Uterus (tissue), 3 donors: ENCODE measurements at regions not wholly inside any gene's neighbourhood (a gene's known extent, or its start where the extent isn't known, plus 50 kb on each side); places are given as distances from the start of the nearest gene placed in this dataset.

Experiments used
- DNase-seq, 2 donors: peaks; one replicate each; pipeline ENCODE4 v3.0.0-alpha.2; 2019 to 2020
- H3K27ac ChIP-seq, 2 donors: fragments of 200-600 bp; sonication (generic); 1 replicate in 1 of 2; 2 replicates in 1 of 2; pipeline ENCODE4 v1.5.1; 2016 to 2018
- H3K27me3 ChIP-seq, 2 donors: fragments of 200-600 bp; sonication (generic); one replicate each; pipeline ENCODE4 v1.5.1; 2018 to 2019; ENCODE audit warnings: control low read depth in 1 of 2
- H3K36me3 ChIP-seq, 2 donors: fragments of 200-600 bp; sonication (generic); one replicate each; pipeline ENCODE4 v1.5.1; 2019; ENCODE audit warnings: control low read depth in 1 of 2
- H3K4me1 ChIP-seq, 2 donors: fragments of 200-600 bp; sonication (generic); one replicate each; pipeline ENCODE4 v1.5.1; 2018 to 2019; ENCODE audit warnings: control low read depth in 1 of 2
- H3K4me3 ChIP-seq, 2 donors: fragments of 200-600 bp; sonication (generic); 1 replicate in 1 of 2; 2 replicates in 1 of 2; pipeline ENCODE4 v1.5.1; 2018 to 2019; ENCODE audit warnings: mild to moderate bottlenecking in 1 of 2
- H3K9me3 ChIP-seq, 2 donors: fragments of 200-600 bp; sonication (generic); one replicate each; pipeline ENCODE4 v1.5.1; 2019; ENCODE audit warnings: control low read depth in 1 of 2
- POLR2A ChIP-seq, 2 donors: fragments of 450-650 bp; IDR thresholded peaks; one replicate each; pipeline ENCODE4 v1.6.1; 2016; ENCODE audit warnings: antibody characterized with exemption in 2 of 2, mild to moderate bottlenecking in 1 of 2, moderate library complexity in 1 of 2
- intact Hi-C: fragments of 100-400 bp; cut with DNase I; formaldehyde crosslinking; loops from one replicate; pipeline ENCODE4 v1.15.1; 2023; ENCODE audit warnings: low total_unique reads
- TF ChIP-seq, protein P1 (sequence below), 4 experiments: fragments of 200-600 bp in 2 of 4; fragments of 450-650 bp in 2 of 4; sonication (generic) in 2 of 4; IDR thresholded peaks; one replicate each; pipeline ENCODE4 v1.5.1; 2016 to 2019; ENCODE audit warnings: antibody characterized with exemption in 4 of 4, mild to moderate bottlenecking in 2 of 4, moderate library complexity in 1 of 4
- donor health status: DM: yes; HTN: yes; CAD: no.

DNA sequence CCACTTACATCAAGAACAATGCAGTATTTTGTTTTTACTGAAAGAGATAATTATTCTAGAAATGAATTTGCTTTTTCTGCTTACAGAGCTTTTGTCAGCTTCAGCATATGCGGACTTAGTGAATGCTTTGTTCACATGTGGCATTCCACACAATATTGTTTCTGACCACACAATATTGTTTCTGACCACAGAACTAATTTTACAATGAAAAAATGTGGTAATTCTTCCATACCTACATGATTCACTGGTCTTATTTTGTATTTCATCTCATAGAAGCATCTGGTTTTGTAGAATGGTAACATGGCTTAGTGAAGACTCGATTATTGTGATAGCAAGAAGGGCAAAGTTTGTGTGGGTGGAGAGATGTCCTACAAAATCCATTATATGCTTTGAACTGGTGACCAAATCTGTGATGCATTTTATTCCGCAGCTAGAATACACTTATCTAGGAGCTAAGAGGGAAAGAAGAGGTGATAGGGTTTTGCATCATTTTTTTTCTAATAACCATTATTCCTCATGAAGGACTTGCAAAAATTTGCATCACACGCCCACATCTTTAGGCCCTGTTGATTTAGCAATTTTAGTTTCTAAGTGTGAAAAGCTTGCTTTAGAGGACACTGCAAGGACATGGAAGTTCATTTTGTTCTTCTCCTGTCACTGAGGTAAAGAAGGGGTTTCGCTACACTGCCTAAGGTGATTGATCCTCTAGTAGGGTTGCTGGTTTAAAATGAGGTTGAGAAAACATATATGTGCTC, 75.3 kb downstream of the HLX start:
- no peak overlapping the region for H3K4me3 ChIP-seq
- DNase-seq = no peak
- no peaks in the 10 kb centered on the region for H3K27me3 ChIP-seq
- peaks cover 0 to 13% of the 10 kb centered on the region in 2 donors for H3K9me3 ChIP-seq
- no peaks in the 10 kb centered on the region for H3K4me1 ChIP-seq
- intact Hi-C loops = no loop called here
- H3K36me3 ChIP-seq = no peaks in the 10 kb centered on the region
- no peak overlapping the region for H3K27ac ChIP-seq
- TF ChIP-seq, protein P1, sequence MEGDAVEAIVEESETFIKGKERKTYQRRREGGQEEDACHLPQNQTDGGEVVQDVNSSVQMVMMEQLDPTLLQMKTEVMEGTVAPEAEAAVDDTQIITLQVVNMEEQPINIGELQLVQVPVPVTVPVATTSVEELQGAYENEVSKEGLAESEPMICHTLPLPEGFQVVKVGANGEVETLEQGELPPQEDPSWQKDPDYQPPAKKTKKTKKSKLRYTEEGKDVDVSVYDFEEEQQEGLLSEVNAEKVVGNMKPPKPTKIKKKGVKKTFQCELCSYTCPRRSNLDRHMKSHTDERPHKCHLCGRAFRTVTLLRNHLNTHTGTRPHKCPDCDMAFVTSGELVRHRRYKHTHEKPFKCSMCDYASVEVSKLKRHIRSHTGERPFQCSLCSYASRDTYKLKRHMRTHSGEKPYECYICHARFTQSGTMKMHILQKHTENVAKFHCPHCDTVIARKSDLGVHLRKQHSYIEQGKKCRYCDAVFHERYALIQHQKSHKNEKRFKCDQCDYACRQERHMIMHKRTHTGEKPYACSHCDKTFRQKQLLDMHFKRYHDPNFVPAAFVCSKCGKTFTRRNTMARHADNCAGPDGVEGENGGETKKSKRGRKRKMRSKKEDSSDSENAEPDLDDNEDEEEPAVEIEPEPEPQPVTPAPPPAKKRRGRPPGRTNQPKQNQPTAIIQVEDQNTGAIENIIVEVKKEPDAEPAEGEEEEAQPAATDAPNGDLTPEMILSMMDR (IDR thresholded peaks at IDR 0.05) = no peak
- no peak for TF ChIP-seq POLR2A (IDR thresholded peaks at IDR 0.05)

DNA sequence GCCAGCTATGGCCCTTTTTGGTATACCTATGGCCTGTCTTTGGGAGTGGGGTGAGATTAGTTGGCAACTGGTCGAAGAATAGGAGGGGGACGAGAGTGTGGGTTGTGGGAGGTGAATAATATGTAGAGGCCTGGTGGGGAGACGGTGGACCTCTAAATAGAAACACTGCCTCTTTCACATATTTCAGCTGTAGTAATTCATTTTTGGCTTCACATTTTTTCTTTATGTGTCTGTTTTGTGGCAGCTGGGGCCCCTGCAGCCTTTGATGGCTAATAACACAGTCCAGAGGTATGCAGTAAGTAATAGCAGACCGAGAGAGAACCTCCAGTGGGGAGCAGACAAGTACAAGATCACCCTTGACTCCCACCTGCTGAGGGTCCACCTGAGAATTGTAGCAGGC, 75.9 kb downstream of the HLX start:
- no peak for DNase-seq
- H3K4me3 ChIP-seq = no peak overlapping the region
- no peaks in the 10 kb centered on the region for H3K27me3 ChIP-seq
- TF ChIP-seq, protein P1 (IDR thresholded peaks at IDR 0.05) = no peak
- TF ChIP-seq POLR2A (IDR thresholded peaks at IDR 0.05) = no peak
- H3K27ac ChIP-seq = no peak overlapping the region
- H3K4me1 ChIP-seq = no peaks in the 10 kb centered on the region
- intact Hi-C loops = no loop called here
- peaks cover 0 to 11% of the 10 kb centered on the region in 2 donors for H3K9me3 ChIP-seq
- H3K36me3 ChIP-seq = no peaks in the 10 kb centered on the region

DNA sequence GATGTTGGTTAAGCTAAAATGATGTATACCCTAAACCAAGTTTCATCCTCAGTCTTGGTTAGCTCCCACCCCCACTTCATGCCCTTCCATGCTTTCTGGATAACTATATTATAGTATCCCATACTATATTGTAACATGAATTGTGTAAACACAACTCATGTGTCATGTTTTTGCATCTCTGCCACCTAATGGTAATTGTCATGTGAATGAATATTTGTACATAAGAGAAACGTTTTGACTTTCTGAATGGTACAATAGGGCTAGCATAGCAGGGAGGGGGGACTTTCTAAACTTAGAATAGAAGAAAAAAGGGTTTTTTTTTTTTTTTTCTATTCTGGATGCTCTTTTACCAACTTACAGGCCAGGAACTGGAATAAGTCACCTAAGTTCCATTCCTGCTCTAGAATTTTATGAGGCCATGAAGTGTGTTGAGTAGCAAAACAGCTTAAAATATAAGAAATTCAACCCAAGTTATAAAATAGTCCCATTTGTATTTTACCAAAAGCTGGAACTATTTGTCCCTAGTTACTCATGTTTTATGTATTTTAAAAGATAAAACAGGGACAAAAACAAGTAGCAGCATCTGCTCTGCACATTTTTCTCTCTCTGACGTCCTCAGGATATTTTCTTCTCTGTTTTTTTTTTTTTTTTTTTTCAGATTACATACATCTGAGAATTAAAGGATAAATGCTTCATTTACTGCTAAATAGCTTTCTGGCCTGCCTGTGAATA, 77.4 kb downstream of the HLX start:
- H3K9me3 ChIP-seq = no peaks in the 10 kb centered on the region
- TF ChIP-seq POLR2A (IDR thresholded peaks at IDR 0.05) = no peak
- TF ChIP-seq, protein P1 (IDR thresholded peaks at IDR 0.05) = no peak
- H3K27me3 ChIP-seq = no peaks in the 10 kb centered on the region
- DNase-seq = no peak
- intact Hi-C loops = no loop called here
- no peaks in the 10 kb centered on the region for H3K4me1 ChIP-seq
- no peak overlapping the region for H3K4me3 ChIP-seq
- H3K27ac ChIP-seq = peak overlapping the region in 1 of 2 donors; percentile 30
- no peaks in the 10 kb centered on the region for H3K36me3 ChIP-seq

DNA sequence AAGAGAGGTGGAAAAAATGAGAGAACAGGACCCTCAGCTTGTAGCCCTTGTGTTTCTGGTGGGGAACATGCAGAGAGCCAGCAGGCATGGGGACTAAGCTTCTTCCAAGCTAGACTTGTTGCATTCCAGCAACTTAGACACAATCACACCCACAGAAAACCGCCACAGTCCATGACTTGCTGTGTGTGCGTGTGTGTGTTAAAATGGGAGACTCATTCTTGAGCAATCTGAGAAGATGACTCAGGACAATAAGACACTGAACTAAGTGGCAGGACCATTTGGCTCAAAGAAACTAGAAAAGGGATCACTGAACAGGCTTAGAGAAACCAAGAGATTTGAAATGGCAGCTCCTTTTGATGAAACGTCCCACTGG, 78.0 kb downstream of the HLX start:
- Histone ChIP-seq H3K27ac (peak overlapping the region in 1 of 2 donors; percentile 30), H3K27me3 (no peaks in the 10 kb centered on the region), H3K36me3 (no peaks in the 10 kb centered on the region), H3K9me3 (no peaks in the 10 kb centered on the region), H3K4me3 (no peak overlapping the region), H3K4me1 (no peaks in the 10 kb centered on the region)
- intact Hi-C loops = no loop called here
- peak; percentile 14 to 16 for DNase-seq
- TF ChIP-seq, protein P1 (IDR thresholded peaks at IDR 0.05) = no peak
- TF ChIP-seq POLR2A (IDR thresholded peaks at IDR 0.05) = no peak

DNA sequence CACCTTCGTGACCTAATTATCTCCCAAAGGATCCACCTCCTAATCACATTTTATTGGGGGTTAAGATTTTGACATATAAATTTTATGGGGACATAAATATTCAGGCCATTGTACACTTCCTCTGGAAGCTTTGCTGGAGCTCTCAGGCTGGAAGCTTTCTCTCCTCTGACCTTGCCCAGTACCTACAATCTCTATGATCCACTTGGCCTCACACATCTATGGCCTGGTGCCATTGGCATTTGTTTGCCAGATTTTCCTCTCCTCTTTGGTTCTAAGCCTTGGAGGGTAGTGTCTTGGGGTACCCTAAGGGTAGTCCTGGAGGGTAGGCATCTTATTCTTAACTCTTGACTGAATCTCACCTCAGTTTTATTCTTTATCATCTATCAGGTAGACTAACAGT, 79.0 kb downstream of the HLX start:
- no peak overlapping the region for H3K4me3 ChIP-seq
- no peaks in the 10 kb centered on the region for H3K4me1 ChIP-seq
- H3K27me3 ChIP-seq = no peaks in the 10 kb centered on the region
- H3K27ac ChIP-seq = no peak overlapping the region
- H3K36me3 ChIP-seq = no peaks in the 10 kb centered on the region
- DNase-seq = no peak
- intact Hi-C loops = no loop called here
- no peaks in the 10 kb centered on the region for H3K9me3 ChIP-seq
- TF ChIP-seq, protein P1 (IDR thresholded peaks at IDR 0.05) = no peak
- no peak for TF ChIP-seq POLR2A (IDR thresholded peaks at IDR 0.05)
